Activated CD4-positive, alpha-beta T cell treated with anti-CD3 and anti-CD28 coated beads, Interleukin-2, amount 50 U/mL, for 24 hours (primary cell): ENCODE measurements at regions not wholly inside any gene's neighbourhood (a gene's known extent, or its start where the extent isn't known, plus 50 kb on each side); places are given as distances from the start of the nearest gene placed in this dataset.

Experiments used
- DNase-seq, 2 donors: peaks; one replicate each; pipeline ENCODE4 v3.0.0-alpha.2; 2020; ENCODE audit warnings: low read depth in 1 of 2, low spot score in 1 of 2

- no peak for DNase-seq
Observed at GRCh38 chr2:122163617-122164016, 408.2 kb downstream of the TSN start.

DNA sequence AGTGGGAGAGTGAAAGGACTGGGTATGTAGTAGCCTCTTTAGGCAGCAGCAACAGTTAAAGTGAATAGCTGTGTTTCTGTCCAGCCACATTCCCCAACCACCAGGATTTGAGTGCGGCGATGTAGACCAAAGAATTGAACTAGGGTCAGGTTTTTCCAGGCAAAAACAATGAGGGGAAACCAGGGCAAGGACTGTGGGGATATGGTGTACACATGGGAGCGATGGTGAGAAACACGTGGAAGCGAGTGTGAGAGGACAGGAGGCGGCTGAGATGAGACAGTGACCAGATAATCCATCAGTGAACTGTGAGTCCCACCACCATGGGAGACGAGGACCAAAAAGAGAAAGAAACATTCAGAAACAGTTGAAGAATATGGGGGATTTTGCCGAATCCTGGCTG, 409.5 kb downstream of the TSN start:
- no peak for DNase-seq

GRCh38 chr2:122166820-122167219, 411.4 kb downstream of the TSN start:
- DNase-seq: no peak

DNA sequence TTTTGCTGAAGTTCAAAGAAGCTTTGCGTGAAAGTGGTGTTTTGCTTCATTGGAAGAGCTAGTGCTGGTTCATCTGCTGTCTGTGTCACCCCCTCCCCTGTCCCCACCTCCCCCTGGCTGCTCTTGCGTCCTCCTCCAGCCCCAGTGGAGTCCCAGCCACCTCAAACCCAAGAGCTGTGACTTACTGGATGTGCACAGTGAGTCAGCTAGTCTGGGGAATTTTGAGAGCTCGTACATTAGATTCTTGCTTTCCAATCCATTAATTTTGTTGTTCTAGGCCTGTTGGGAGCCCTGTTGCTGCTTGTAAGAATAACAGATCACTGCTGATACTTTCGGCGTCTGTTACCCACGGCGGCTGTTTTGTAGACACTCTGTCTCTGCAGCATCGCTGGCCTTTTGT, 412.1 kb downstream of the TSN start:
- no peak for DNase-seq

- no peak for DNase-seq
Observed at GRCh38 chr2:122168799-122169198, 413.3 kb downstream of the TSN start.

- DNase-seq: no peak
Observed at GRCh38 chr2:122172812-122173211, 417.4 kb downstream of the TSN start.

DNA sequence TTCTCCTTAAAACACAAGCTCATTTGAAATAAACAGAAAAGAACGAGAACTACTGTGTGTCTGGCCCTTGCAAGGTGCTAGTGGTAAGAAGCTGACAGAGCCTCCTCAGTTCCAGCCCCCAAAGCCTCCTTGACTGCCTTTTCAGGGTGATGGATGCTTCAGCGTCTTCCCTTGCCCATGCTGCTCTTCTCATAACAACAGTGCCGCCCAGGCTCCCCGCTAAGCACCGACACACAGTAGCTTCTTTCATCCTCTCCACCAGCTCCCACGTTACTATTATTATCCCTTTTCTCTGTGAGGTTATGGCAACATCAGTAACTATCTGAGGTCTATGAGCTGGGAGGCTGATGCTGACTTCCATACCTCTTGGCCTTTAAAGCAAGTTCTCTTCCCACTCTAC, 418.6 kb downstream of the TSN start:
- no peak for DNase-seq

GRCh38 chr2:122179492-122180165, 424.2 kb downstream of the TSN start:
- no peak for DNase-seq

GRCh38 chr2:122180972-122181371, 425.5 kb downstream of the TSN start:
- DNase-seq: no peak

DNA sequence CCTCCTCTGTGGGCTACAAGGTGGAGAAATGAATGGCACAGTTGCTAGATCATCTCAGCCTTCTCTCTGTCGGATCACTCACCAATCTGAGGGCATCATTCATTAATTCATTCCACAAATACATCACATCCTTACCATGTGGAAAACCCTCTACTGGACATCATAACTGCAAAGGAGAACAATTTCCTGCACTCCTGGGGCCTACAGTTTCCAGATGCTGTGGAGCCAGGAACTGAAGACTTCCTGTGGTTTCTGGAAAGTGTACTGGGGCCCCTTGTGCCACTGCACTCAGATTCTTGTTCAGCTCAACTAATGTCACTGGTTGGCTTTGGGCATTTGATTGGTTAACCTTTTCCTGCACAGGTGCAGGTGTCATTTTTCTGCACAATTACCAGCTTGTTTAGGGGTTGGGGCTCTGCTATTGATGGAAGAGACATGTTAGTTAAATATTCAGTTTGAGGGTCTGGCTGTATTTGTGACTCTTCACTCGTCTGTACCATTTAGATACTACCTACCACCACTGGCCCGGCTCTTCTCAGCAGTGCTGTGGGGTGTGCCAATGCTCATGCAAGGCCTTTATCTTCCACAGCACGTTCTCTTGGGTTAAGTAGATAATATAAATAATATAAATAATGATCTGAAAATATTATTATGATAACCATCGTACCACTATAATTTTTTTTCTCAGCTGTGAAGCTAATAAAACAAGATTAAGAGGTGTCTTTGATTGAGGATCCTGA, 427.3 kb downstream of the TSN start:
- no peak for DNase-seq

DNA sequence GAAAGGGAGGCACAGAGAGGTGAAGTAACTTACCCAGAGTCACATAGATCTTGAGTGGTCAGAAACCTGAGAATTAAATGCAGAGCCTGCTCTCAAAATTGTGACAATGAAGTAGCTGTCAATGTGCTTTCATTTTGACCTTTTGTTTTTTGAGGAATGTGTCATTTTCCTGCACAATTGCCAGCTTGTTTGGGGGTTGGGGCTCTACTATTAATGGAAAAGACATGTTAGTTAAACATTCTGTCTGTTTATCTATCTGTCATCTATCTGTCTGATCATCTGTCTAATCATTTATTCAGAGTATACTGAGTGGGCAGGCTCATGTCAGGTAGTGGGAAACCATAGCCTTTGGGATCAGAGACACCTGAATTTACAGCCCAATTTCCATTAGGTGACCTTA, 428.4 kb downstream of the TSN start:
- DNase-seq: no peak

- no peak for DNase-seq
Observed at GRCh38 chr2:122186761-122187222, 431.3 kb downstream of the TSN start.

- no peak for DNase-seq
Observed at GRCh38 chr2:122191331-122191730, 435.9 kb downstream of the TSN start.

DNA sequence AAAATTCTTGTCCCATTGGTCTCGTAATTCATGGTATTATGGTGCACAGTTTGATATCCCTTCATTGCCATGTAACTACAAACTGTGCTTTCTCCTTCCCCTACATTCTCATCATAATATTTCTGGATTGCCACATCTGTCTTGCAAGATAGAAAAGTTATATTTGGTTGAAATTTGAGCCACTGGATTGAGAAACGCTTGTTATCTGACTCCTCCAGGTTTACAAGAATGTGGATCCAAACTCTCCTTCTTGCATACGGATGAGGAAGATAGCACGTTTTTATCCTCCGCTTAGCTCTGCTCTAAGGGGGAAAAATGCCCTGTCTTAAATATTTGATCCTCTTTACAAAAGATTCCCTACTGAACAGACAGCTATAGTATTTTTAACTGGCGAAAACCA, 438.2 kb downstream of the TSN start:
- DNase-seq: no peak

DNA sequence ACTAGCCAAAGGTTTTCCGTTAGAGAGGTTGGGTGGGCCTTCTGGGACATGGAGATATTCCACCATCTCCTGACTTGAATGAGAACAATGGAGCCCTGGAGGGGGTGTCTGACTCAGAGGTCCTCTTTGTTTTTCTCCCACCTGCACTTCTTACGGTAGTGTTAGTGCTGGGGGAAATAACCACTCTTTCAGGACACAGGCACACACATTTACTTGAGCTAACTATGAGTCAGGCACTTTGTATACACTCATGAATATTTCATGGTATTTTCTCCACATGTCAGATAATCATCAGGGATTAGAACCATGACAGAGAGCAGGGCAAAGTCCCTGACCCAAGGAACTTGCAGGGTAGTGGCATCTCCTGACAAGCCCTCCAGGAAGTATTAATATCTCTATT, 439.1 kb downstream of the TSN start:
- no peak for DNase-seq

DNA sequence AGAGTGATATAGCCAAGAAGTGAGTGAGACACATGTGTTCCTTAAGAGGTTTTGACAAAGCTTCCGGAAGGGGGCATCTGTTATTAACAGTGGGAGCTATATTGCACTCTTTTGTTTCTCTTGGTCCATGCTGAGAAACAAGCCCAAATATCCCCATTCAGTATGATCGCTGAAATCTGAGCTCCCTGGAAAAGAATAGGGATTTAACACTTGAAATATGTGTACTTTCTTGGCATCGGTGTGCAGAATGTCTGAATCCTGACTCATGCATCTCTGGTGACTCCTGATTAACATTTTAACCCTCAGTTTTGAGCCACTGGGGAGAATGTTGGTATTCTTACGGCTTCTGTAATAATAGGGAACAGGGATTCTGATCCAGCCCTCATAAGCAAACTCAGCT, 448.1 kb downstream of the TSN start:
- DNase-seq: no peak

DNA sequence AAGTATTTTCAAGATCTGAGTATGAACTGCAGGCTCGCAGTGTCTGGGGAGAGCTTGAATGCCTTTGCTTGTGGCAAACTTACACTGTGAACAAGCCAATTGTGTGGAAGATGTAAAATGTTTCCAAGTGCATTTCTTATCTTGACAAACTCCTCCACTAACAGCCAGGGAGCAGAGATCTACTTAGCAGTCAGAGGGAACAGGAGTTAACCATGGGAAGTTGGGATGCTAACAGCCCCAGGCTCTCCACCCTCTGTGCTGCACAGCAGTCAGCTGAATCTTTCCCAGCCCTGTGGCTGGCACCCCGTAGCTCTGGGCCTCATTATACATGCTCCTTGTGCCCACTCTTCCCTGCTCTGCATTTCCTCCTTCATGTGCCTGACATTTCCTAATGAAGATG, 450.2 kb downstream of the TSN start:
- no peak for DNase-seq

GRCh38 chr2:122206101-122206500, 450.6 kb downstream of the TSN start:
- no peak for DNase-seq

GRCh38 chr2:122209377-122209776, 453.9 kb downstream of the TSN start:
- no peak for DNase-seq

GRCh38 chr2:122210065-122210464, 454.6 kb downstream of the TSN start:
- no peak for DNase-seq

DNA sequence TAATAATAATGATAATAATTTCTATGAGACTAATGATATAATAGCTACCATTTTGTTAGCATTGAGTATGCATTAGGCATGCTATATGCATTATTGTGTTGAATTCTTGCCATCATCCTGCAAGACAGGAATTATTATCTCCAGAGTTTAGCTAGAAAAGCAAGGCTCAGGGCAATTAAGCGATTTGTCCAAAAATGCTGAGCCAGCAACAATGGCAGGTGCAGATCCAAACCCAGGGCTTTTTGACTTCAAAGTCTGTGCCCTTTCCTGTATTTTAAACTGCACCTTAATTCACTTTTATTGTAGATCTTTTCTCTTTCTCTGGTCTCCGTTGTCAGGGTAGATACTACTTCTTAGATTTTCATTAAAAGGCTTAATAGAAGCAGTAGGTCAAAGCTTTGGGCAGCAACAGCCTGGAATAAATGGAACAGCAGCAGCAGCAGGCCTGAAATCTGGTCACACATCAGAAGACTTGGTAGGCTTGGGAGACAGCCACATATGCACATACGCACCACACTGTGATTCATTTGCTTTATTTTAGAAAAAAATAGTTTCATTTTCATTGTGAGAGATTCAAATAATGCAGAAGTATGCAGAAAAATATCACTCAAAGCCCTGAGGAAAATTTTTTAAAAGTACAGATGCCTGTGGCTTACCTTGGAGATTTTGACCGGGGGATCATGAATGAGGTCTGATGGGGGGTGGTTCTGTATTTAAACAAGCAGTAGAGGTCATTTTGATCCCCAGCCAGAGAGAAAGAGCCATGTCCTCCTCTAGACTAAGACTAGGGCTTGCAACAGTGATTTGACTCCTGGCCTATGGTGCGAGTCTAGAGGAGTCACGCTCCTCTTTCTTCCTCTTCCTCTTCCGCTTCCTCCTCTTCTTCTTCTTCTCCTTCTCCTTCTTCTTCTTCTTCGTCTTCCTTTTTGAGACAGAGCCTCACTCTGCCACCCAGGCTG, 455.7 kb downstream of the TSN start:
- DNase-seq: no peak

DNA sequence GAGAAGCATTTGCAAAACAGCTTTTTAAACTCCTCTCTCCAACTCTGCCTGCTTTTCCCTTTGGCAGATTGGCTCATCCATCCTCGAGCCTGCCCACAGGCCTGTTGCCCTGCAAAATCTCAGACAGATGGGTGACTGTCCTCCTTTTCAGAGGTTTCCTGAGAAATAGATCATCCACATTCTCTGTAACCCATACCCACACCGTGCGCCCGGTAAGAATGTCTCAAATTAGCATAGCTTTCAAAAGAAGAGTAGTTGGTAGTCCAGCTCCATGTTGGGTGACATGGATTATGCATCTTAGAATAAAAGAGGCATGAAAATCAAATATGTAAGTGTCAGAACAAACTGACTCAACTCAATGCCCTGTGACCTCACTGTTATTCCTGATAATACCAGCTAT, 457.9 kb downstream of the TSN start:
- DNase-seq: no peak
